Activated T-cell treated with anti-CD3 and anti-CD28 coated beads, Interleukin-2, amount 50 U/mL, for 1 hour (primary cell): ENCODE measurements at regions not wholly inside any gene's neighbourhood (a gene's known extent, or its start where the extent isn't known, plus 50 kb on each side); places are given as distances from the start of the nearest gene placed in this dataset.
"Not testable (repeated sequence)": the region's sequence is repeated elsewhere in the genome, so short reads cannot be mapped to it uniquely, and the experiment has no call there.

Experiments used
- DNase-seq: peaks from one replicate; pipeline ENCODE4 v3.0.0-alpha.2; 2020

DNA sequence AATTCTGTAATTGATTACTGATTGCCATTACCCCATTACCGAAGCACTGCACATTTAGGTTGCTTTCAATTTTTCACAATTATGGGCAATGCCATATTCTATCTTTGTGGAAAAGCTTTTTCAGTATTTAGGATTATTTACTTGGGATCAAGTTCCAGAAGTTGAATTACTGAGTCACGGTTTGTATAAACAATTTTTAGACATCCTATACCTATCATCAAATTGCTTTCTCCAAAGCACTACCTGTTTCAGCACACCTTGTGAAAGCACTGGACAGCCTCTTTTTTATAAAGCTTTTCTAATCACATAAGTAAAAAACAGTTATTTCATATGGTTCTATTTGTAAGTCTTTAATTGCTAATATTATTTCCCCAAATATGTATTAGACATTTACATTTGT, 221.5 kb upstream of the CAND1 start:
- DNase-seq: no peak

DNA sequence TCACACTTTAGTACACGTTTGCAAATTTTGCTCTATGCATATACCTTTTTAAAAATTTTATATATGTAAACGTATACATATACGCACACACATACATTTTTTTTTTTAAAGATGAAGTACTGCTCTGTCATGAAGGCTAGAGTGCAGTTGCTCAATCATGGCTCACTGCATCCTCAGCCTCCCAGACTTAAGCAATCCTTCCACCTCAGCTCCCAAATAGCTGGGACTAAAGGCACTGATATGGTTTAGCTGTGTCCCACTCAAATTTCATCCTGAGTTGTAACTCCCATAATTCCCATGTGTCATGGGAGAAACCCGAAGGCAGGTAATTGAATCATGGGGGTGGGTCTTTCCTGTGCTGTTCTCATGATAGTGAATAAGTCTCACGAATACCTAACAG, 220.8 kb upstream of the CAND1 start:
- DNase-seq: no peak

DNA sequence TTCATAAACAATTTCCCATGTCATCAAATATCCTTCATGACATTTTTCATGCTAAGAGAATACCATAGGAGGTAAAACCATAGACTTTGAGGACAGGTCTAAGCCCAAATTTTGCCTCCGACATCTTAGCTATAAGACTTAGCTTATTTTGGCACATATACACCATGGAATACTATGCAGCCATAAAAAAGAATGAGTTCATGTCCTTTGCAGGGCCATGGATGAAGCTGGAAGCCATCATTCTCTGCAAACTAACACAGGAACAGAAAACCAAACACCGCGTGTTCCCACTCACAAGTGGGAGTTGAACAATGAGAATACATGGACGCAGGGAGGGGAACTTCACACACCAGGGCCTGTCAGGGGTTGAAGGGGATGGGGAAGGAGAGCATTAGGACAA, 220.0 kb upstream of the CAND1 start:
- DNase-seq: not testable (repeated sequence)

DNA sequence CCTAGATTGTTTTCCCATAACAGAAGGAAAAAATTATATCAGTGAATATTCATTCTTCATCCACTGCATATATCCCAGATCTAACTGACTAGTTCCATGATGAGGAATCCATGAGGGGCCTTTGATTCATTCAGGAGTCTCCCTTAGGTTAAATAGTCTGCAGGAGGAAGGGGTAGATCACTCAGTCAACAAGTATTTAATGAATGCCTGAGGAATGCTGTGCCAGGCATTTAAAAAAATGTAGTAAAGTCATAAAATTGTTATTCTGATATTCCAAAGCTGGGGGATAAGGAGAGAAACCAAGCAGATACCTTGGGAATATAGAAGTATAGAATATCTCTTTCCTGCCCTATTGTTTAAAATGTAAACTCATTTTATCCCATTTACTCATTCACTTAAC, 216.2 kb upstream of the CAND1 start:
- no peak for DNase-seq

DNA sequence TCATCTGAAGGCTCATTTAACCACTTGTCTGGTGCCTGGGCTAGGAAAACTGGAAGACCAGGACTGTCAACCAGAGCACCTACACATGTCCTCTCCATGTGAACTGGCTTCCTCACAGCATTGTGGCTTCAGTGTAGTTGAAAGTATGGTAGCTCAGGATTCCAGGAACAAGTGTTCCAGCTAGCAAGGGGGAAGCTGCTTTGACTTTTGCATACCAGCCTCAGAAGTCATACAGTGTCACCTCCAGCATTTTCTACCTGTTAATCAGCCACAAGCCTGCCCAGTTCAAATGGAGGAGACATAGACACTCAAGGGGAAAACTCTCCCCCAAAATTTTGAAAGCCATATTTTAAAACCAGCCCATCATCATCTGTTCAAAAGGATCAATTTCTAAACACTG, 212.8 kb upstream of the CAND1 start:
- DNase-seq: no peak

DNA sequence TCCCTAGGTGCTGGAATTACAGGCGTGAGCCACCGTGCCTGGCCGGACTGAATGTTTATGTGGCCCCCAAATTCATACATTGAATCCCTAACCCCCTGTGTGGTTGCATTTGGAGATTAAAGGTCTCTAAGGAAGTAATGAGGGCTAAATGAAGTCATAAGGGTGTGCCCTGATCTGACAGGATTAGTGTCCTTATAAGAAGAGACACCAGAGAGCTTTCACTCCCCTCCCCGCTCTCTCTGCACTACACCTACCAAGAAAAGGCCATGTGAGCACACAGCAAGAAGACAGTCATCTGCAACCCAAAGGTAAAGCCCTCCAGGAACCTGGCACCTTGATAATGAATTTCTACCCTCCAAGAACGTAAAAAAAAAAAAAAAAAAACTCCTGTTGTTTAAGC, 212.1 kb upstream of the CAND1 start:
- DNase-seq: no peak

DNA sequence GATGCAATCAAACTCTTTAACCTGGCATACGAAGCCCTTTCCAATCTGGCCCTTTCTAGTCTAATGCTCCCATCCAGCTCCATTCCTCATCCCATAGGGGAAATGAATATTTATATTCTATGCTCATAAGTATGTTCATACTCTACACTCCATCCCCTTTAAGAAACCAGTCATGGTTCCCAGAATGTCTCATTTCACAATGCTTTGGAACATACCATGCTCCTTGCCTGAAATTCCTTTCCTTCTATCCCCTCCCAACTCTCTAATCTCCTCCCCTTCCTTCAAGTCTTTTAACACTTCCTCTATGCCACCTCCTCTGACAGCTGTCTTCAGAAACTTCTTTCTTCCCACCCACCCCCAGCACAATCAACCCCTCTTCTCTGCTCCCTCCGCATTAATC, 207.0 kb upstream of the CAND1 start:
- DNase-seq: no peak

DNA sequence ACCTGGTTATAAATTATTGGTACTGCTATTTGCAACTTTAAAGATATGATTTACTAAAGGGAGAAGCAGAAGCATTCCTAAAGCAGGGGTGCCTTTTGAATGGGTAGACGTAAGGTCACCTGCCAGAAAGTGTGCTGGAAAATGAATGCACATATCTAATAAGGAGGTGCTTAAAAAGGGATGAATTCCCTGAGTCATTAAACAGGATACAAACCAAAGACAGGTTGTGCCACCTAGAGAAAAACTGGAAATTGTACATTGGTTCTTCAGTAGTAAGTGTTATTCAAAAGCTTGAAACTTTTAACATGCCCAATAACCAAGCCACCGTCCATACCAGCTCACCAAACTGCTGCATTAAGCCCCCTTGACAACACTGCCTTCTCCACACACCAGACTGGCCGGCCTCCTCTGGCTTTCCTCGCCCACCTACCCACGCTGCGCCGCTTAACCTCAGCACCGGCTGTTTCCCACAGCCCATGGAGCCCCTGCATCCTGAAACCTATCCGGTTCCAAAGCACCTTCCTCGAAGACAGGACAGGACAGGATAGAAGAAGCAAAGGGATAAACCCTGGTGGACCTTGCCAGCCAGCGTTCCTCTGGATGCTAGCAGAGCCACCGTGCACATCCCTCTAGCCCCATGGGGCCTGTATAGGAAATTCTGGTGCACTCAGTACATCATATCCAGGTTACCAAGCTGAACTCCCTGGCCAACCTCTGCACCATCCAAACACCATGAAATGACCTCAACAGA, 201.5 kb upstream of the CAND1 start:
- peak; percentile 17 for DNase-seq

DNA sequence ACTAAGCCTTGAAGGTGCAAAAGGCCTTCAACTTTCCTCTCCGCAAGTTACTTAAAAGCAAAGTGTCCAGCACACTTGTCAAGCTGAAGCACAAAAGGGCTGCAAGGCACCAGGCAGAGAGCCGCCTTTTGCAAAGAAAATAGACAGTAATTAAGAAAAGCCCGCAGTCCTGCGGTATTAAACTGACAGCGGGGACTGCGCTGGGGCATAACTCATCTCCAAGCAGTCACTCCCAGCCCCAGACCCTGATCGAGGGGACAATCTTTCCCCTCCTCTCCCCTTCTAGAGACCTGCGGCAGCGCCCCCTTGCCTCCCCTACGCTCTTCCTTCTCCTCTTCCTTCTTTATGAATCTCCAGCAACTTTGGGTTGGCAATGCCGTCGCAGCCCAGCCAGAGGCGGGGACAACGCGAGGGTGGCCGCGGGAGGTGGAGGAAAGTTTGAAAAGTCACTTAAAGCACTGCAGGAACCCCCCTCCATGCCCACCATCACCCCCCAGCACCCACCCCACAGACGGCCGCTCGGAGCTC, 200.9 kb upstream of the CAND1 start:
- DNase-seq: peak; percentile 28

DNA sequence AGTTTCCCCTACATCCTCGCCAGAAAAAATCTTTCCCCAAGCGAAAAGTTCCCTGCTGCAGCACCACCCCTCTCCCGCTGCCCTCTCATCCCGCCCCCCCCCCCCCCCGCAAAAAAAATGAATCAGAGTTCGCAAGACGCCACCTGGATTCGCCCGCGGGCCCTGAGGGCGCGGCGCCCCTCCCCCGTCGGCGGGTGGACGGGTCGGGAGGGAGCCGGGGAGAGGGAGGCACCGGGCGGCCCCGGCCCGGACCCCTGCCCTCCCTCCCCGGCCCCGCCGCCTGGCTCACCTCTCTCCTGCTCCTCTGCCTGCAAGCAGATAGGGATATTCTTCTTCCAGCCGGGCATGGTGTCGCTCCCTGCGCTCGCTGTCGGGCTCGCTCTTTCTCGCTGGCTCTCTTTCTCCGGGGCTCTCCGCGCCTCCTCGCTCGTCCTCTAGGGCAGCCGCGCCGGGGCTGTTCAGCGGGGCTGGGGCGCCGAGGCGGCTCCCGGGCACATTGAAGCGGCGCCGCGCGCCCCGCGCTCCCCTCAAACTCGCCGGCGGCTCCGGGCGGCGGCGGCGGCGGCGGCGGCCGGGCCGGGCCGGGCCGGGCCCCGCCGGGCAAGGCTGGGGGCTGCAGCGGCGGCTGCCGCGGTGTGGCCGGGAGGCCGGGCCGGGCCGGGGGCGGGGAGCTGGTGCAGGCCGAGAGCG, 200.3 kb upstream of the CAND1 start:
- DNase-seq: peak; percentile 60

DNA sequence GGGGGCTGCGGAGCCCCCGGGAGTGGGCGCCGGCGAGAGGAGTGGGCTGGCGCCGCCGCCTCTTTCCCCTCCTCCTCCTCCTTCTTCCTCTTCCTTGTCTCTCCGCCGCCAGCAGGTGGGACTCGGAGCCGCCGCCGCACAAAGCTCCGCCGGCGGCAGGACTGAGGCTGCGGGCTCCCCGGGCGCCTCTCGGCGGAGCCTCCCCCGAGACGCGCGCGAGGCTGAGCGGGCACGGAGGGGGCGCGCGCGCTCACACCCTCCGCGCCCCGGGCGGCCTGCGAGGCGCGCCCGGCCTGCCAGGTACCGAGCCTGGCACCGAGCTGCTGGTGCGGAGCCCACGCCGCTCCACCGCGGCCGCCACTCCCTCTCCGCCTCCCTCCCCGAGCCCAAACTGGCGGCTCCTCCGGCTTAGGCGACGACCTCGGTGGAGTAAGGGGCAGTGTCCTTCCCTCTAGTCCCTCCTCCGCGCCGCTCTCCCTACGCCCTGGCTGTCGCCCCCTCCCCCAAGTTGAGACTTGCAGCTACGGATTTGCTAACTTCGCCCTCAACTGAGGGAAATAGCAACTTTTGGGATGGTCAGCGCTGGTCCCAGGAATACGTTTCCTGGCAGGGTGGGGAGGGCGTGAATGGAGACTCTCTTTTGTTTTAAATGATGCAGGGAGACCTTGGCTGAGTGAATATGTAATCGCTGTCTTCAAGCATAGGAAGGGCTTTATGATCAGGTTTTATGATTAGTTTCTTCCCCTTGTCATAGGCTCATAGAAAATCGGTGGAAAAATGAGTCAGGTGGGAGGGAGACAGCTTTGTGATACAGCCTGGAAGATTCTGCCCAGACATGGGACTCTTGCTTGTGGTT, 199.5 kb upstream of the CAND1 start:
- no peak for DNase-seq

DNA sequence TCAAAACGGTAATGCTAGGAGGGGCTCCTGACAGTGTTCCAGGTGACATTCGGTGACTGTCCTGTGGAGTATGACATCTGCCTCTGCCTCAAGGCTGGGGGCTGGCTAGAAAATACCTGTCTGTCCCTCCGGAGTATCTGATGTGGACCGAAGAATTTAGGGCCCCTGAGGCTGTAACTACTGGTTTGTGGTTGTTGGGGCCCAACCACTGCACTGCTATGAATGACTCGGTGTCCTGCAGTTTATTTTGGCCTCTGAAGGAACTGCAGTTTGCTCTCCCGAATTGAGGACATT, 198.9 kb upstream of the CAND1 start:
- peak; percentile 18 for DNase-seq

DNA sequence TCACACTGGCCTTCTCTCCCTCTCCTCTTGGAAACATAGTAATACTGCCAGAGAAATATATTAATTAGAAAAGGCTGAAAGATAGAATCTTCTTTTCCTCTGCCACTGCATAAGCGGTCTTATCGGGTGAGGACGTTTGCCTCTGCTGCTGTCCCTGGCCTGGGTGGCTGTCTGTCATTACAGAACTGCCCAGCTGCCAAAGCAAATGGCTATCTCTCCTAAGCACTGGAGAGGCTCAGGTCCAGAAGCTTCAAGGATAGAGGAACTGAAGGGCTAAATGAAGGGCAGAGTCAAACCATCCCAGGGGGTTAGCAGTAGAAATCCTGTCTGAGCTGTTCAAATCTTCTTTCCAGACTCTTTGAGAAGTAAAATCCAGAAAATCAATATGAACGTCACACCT, 198.6 kb upstream of the CAND1 start:
- no peak for DNase-seq

DNA sequence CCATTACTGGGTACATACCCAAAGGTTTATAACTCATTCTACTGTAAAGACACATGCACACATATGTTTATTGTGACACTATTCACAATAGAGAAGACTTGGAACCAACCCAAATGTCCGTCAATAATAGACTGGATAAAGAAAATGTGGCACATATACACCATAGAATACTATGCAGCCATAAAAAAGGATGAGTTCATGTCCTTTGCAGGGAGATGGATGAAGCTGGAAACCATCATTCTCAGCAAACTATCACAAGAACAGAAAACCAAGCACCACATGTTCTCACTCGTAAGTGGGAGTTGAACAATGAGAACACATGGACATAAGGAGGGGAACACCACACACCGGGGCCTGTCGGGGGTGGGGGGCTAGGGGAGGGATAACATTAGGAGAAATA, 196.9 kb upstream of the CAND1 start:
- DNase-seq: not testable (repeated sequence)

DNA sequence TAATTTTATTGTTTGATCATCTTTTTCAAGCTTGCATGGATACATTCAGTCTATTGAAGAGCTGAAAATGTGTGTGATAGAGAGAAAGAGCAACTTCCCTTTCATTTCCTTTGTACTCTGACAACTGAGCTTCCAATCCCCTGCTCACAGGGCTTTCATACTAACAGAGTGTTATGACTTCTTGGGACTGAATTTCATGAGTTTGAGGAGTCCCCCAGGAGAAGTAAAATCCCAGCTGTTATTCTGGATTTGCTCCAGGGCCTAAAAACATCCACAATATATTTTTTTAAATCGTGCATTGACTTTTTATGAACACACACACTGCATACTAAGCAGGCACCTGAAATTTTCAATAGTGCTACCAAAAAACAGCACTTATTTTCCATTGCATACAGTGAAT, 195.8 kb upstream of the CAND1 start:
- no peak for DNase-seq

DNA sequence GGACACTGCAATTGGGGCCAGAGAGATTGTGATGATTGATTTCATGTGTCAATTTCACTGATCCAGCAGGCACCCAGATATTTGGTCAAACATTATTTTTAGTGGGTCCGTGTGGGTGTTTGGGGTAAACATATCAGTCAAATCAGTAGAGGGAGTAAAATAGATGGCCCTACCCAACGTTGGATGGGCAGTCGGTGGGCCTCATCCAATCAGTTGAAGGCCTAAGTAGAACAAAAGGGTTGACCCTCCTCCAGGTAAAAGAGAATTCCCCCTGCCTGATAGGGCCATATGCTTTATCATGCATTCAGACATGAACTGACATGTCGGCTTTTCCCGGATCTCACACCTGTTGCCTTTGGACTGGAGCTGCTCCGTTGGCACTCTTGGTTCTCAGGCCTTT, 195.1 kb upstream of the CAND1 start:
- no peak for DNase-seq

DNA sequence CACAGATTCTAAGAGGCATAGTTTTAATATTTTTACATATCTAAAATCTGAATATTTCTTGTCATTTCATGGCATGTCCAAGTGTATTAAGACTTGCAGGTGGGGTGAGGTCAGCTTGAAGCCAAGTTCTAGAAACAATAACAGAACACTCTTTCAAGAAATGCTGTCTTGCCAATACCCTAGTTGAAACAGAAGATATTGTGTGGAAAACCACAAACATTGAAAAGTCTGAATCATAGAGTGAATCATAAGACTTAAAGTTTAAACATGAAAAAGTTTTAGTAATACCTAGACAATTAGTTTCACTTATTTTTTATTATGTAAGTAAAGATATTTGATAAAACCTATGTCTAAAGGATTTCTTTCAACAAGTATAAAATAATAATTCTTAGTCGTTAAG, 191.5 kb upstream of the CAND1 start:
- DNase-seq: no peak

DNA sequence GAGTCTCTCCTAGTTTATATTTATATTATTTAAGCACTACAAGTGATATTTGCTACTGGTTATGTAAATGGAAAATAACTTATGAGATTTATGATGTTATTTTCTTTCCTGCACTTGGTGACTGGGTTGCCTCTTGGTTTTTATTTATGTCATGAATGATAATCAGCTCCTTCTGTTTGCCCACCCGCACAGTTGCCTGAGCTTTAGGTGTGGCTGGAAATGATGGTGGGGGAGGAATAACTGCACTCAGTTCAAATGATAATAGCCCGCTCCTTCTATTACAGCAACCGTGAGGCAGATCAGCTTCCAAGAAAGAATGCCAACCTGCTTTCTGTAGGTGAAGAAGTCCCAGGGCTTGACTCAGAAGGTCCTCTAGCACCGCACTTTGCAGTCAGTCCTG, 190.2 kb upstream of the CAND1 start:
- no peak for DNase-seq

DNA sequence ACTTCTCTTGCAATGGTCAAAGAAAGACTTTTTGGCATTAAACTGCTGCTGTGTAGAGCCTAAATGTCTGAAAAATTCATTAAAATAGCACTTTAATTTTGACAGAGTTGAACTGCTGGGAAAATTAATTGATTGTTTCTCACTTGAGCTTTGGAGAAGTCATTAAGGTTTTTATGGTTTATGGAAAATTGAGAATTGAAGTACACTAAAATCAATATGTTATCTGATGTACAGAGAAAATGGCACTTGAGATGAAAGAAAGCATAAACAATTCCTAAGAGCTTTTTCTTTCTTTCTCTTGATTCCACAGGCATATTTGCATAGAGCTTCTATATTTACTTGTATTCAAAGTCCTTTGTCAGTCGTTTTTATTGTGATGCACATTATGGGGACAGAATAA, 188.5 kb upstream of the CAND1 start:
- no peak for DNase-seq

DNA sequence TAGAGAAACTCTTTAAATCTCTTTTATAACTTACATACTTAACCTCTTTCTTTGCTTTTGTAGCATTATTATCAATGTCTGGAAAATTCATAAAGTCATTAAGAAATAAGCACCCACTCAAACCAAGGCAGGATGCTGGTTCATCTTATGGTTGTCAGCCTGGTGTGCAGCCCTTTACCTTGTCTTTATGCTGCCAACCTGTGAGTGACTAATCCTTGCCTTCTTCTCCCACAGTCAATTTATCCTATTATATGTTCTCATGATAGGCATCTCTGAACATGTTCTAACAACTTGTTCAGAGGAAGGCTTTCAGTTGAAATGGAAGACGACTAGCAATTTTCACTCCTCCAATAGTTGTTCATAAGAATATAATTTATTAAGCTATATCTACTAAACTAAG, 186.9 kb upstream of the CAND1 start:
- DNase-seq: no peak

DNA sequence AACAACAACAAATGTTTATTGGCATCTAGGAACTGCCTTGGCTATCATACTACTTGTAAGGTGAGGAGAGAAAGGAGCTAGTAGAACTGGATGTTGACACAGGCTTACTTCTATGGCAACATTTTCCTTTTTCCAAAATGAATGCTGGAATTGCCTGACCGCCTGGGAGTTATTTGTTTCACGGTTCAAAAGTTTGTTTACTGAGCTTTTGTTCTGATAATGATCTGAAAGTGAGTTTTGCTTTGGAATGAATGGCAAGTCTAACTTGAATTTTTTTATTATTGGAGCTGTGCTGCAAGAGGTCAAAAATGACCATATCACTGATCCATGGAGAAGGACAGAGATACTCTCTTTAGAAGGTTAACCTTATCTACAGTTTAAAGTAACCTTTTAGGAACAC, 183.5 kb upstream of the CAND1 start:
- no peak for DNase-seq

DNA sequence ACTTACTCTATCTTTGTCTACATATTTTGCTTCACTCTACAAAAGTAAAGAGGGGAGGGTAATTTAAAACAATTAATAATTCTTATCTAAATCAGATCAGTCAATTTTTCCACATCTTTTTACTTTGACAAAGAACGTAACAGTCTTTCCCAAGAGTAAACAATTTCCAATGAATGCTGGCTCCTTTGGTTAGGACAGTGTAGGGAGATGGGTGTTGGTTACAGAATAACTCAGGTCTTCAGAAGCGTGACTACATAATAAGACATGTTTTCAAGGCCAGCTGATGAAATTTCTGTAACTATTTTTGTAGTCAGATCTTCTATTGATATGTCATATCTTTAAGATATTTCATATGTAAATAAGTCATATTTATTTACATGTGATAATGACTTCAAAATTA, 183.0 kb upstream of the CAND1 start:
- no peak for DNase-seq

DNA sequence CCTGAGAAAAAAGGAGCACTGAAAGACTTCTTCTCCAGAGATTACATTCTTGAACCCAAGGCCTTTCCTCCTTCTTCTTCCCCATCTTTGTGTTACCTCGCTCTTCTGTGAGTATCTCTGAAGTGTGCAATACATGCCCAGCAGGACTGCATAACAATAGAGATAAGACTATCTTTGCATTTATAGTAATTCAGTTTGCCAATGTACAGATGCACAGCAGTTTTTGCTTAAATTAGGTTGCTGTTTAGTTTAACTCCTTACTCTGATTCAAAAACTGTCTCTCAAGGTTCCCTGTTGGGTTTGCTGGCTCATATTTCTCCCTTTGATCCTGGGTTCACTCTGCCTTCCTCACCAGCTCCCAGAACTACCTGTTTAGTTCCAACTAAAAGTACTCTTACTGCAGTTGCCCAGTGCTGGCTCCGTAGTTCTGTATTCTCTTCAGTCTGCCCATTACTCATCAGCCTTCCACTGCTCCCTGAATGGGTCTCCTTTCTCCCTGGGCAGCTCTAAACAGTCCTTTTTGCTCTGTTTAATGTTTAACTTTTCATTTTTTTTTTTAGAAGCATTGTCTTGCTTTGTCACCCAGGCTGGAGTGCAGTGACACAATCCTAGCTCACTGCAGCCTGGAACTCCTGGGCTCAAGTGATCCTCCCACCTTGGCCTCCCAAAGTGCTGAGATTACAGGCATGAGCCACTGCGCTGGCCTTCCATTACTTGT, 180.6 kb upstream of the CAND1 start:
- DNase-seq: no peak
